CD4-positive, alpha-beta T cell (primary cell): ENCODE measurements at regions not wholly inside any gene's neighbourhood (a gene's known extent, or its start where the extent isn't known, plus 50 kb on each side); places are given as distances from the start of the nearest gene placed in this dataset.

Experiments used
- ATAC-seq: fragments of 200-7000 bp; cut with Tn5 transposase; one replicate; pipeline ENCODE4 v1.10.0; 2022; ENCODE audit warnings: mild to moderate bottlenecking; ENCODE audit not compliant: poor library complexity
- CTCF ChIA-PET: fragments of 350-600 bp; sonication (Branson Sonifier 250); formaldehyde crosslinking; loops from one replicate; lab custom pipeline; 2021; ENCODE audit warnings: antibody characterized with exemption, inconsistent platforms; lab: Charles Lee
- POLR2A ChIA-PET: fragments of 350-600 bp; sonication (Branson Sonifier 250); formaldehyde crosslinking; loops from one replicate; lab custom pipeline; 2021; ENCODE audit warnings: antibody characterized with exemption, inconsistent platforms; lab: Charles Lee
- DNase-seq, 14 experiments: peaks; one replicate each; pipeline ENCODE4 v3.0.0-alpha.2; 2013 to 2020; ENCODE audit warnings: mixed read lengths in 2 of 14
- H3K27ac ChIP-seq, 2 donors: one replicate each; pipeline versions ENCODE4 v1.5.1 to v1.7.0; 2013; ENCODE audit warnings: low read length in 2 of 2, low read depth in 1 of 2, mild to moderate bottlenecking in 1 of 2
- H3K27me3 ChIP-seq, 2 experiments: 1 replicate in 1 of 2; 2 replicates in 1 of 2; pipeline versions ENCODE4 v1.6.1 to v1.7.0; 2013; ENCODE audit warnings: low read length in 2 of 2, control low read depth in 1 of 2, mild to moderate bottlenecking in 1 of 2, moderate library complexity in 1 of 2; ENCODE audit not compliant: insufficient read depth in 2 of 2, control insufficient read depth in 1 of 2
- H3K36me3 ChIP-seq: one replicate; pipeline ENCODE4 v1.6.1; 2013; ENCODE audit warnings: low read length, control low read depth; ENCODE audit not compliant: insufficient read depth
- H3K4me1 ChIP-seq: one replicate; pipeline ENCODE4 v1.6.1; 2013; ENCODE audit warnings: low read length, control low read depth; ENCODE audit not compliant: insufficient read depth
- H3K4me3 ChIP-seq: one replicate; pipeline ENCODE4 v1.5.1; 2013; ENCODE audit warnings: mild to moderate bottlenecking, low read length, moderate library complexity
- H3K9me3 ChIP-seq, 2 experiments: 1 replicate in 1 of 2; 2 replicates in 1 of 2; pipeline versions ENCODE4 v1.6.1 to v1.7.0; 2013; ENCODE audit warnings: low read length in 2 of 2, mild to moderate bottlenecking in 2 of 2, control low read depth in 1 of 2, moderate library complexity in 1 of 2; ENCODE audit not compliant: control insufficient read depth in 1 of 2, insufficient read depth in 1 of 2
- H3K27ac Mint-ChIP-seq: one replicate; pipeline ENCODE4 v1.8.0; 2020; ENCODE audit warnings: mixed read lengths
- H3K27me3 Mint-ChIP-seq: one replicate; pipeline ENCODE4 v1.8.0; 2021; ENCODE audit warnings: mixed read lengths
- H3K36me3 Mint-ChIP-seq: one replicate; pipeline ENCODE4 v1.8.0; 2021; ENCODE audit warnings: low read depth, mixed read lengths
- H3K4me1 Mint-ChIP-seq: one replicate; pipeline ENCODE4 v1.8.0; 2021; ENCODE audit warnings: low read depth, mixed read lengths
- H3K4me3 Mint-ChIP-seq: one replicate; pipeline ENCODE4 v1.8.0; 2020; ENCODE audit warnings: mild to moderate bottlenecking, mixed read lengths
- H3K9me3 Mint-ChIP-seq: one replicate; pipeline ENCODE4 v1.8.0; 2020; ENCODE audit warnings: mixed read lengths
- intact Hi-C, 2 experiments: fragments of 100-400 bp; cut with DNase I in 1 of 2; cut with micrococcal nuclease in 1 of 2; formaldehyde crosslinking; loops; one replicate each; pipeline versions ENCODE4 v1.15.1 to v1.9.0; 2023 to 2025; cut with DNase I, micrococcal nuclease
- TF ChIP-seq, protein P1 (sequence below): fragments of 200-600 bp; IDR thresholded peaks from one replicate; pipeline ENCODE4 v1.8.0; 2022; ENCODE audit warnings: antibody characterized with exemption, mild to moderate bottlenecking

DNA sequence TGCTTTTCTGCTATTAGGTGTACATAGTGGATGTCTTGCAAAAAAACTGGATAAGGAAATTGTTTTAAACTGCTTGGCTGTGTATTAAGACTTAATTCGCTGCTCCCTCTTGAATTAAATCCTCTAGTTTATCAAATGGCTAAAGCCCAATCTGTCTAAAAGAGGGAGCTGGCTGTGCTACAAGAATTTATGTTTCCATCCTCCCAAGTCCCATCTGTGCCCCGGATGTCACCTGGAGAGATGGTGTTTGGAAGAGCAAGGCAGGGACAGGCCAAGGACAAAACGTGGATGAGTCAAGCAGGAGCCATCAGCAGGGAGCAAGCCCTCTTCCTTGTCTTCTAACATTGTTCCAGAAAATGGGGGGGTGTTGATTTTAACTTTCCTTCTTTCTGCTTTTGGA, 171.3 kb upstream of the LCORL start:
- ATAC-seq (no peak), DNase-seq (no peak)
- Mint-ChIP-seq H3K4me1 (no peaks in the 10 kb centered on the region), H3K4me3 (no peak overlapping the region), H3K27me3 (peaks cover 32% of the 10 kb centered on the region), H3K9me3 (no peaks in the 10 kb centered on the region), H3K27ac (no peak overlapping the region), H3K36me3 (no peaks in the 10 kb centered on the region)
- ChIA-PET CTCF (no interaction called here), POLR2A (no interaction called here)
- H3K27me3 ChIP-seq: peaks cover 0 to 3% of the 10 kb centered on the region in 2 experiments
- intact Hi-C loops: no loop called here
- H3K9me3 ChIP-seq: no peaks in the 10 kb centered on the region
- H3K4me1 ChIP-seq: no peaks in the 10 kb centered on the region
- no peak overlapping the region for H3K27ac ChIP-seq
- no peaks in the 10 kb centered on the region for H3K36me3 ChIP-seq
- TF ChIP-seq, protein P1, sequence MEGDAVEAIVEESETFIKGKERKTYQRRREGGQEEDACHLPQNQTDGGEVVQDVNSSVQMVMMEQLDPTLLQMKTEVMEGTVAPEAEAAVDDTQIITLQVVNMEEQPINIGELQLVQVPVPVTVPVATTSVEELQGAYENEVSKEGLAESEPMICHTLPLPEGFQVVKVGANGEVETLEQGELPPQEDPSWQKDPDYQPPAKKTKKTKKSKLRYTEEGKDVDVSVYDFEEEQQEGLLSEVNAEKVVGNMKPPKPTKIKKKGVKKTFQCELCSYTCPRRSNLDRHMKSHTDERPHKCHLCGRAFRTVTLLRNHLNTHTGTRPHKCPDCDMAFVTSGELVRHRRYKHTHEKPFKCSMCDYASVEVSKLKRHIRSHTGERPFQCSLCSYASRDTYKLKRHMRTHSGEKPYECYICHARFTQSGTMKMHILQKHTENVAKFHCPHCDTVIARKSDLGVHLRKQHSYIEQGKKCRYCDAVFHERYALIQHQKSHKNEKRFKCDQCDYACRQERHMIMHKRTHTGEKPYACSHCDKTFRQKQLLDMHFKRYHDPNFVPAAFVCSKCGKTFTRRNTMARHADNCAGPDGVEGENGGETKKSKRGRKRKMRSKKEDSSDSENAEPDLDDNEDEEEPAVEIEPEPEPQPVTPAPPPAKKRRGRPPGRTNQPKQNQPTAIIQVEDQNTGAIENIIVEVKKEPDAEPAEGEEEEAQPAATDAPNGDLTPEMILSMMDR: no peak
- no peak overlapping the region for H3K4me3 ChIP-seq

DNA sequence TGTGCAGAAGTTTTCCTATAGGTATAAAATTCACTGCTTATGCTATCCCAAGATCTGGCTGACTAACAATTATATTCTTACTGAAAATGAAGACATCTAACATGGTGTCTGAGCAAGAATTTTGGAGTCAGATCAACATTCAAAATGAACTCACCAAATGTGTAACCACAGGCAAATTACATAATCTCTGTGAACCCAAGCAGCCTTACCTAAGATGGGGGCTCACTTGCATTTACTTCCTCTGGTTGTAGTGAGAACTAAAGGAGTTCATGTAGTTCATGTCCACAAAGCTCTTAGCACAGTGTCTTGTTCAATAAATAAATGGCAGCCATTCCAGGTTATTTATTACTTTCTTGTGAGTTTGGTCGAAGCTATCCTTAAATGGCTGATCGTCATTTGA, 163.9 kb upstream of the LCORL start:
- Mint-ChIP-seq H3K9me3 (no peaks in the 10 kb centered on the region), H3K4me3 (no peak overlapping the region), H3K27ac (no peak overlapping the region), H3K4me1 (no peaks in the 10 kb centered on the region), H3K36me3 (no peaks in the 10 kb centered on the region), H3K27me3 (no peaks in the 10 kb centered on the region)
- no peak overlapping the region for H3K4me3 ChIP-seq
- TF ChIP-seq, protein P1: no peak
- ChIA-PET CTCF (no interaction called here), POLR2A (no interaction called here)
- H3K4me1 ChIP-seq: no peaks in the 10 kb centered on the region
- intact Hi-C loops: no loop called here
- no peak for DNase-seq
- no peaks in the 10 kb centered on the region for H3K27me3 ChIP-seq
- H3K9me3 ChIP-seq: no peaks in the 10 kb centered on the region
- no peak for ATAC-seq
- H3K27ac ChIP-seq: no peak overlapping the region
- no peaks in the 10 kb centered on the region for H3K36me3 ChIP-seq

DNA sequence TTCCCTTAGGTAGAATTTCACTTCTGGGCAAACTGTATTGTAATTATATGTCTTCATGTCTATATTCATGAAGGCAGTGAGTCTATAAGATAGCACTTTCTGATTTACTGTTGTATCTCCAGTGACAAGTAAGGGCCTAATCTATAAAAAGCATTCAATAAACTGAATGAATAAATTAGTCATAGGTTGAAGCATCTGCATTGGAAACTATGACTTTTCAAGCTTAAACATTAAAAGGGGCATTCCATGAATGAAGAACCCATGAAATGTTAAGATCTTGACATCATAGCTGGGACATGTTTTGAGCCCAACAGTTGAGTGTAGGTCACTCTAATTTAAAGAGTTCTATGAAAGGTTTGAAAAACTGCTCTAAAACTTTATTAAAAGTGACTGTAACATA, 159.3 kb upstream of the LCORL start:
- TF ChIP-seq, protein P1: no peak
- Mint-ChIP-seq H3K36me3 (no peaks in the 10 kb centered on the region), H3K4me3 (no peak overlapping the region), H3K27ac (no peak overlapping the region), H3K27me3 (peaks cover 12% of the 10 kb centered on the region), H3K9me3 (no peaks in the 10 kb centered on the region), H3K4me1 (no peaks in the 10 kb centered on the region)
- POLR2A ChIA-PET: no interaction called here
- Histone ChIP-seq H3K9me3 (peaks cover 0 to 3% of the 10 kb centered on the region in 2 experiments), H3K27ac (no peak overlapping the region), H3K4me1 (no peaks in the 10 kb centered on the region), H3K27me3 (no peaks in the 10 kb centered on the region), H3K4me3 (no peak overlapping the region), H3K36me3 (no peaks in the 10 kb centered on the region)
- CTCF ChIA-PET: no interaction called here
- DNase-seq (no peak), ATAC-seq (no peak)
- intact Hi-C loops: no loop called here
